ENCODE measurements at regions not wholly inside any gene's neighbourhood (a gene's known extent, or its start where the extent isn't known, plus 50 kb on each side); places are given as distances from the start of the nearest gene placed in this dataset.

DNA sequence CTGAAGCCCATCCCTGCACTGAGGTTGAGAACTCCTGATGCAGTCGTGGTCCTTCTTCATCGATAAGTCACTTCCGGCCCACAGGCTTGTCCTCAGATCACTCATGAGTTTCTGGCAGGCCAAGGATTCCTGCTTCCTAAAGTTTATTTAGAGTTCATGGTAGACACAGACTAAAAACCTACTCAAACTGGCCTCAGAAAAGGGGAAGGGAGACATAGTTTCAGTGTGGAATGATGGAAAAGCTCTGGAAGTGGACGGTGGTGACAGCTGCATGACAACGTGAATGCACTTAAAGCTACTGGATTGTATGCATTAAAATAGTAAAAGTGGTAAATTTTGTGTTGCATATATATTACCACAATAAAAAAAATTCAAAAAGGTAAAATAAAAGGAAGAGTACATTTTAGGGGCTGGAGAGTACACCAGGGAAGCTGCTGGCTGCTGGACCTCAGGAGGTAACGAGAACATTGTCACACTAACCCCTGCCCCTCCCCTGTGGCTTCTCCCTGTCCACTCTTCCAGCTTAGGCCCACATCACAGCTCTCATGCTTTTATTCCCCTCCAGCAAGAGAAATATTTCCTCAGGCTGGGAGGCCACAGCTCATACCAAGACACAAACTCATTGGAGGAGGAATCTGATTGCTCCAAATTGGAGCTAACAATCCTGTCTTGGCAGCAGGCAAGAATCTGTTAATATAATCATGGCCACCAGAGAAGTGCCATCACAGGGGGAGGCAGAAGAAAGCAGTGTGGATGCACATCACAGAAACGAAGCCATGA lies 741.0 kb downstream of the UQCRFS1 start:
- no peak for DNase-seq (ENCODE audit: low spot score)

DNA sequence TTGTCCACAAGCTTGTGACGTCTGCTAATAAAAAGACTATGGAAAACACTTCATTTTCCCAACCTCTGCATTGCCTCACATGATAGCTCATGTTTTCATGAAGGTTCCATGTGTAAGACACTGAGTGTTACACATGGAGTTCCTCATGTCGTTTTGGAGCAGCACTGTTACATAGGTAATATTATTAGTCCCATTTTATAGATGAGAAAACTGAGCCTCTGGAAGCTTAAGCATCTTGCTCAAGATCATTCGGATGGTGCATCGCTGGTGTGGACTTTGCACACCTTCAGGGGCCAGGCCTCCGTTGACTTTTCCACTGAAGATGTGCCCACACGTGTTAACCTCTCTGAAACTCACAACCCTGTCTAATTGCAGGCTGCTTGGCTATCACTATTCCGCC lies 743.4 kb downstream of the UQCRFS1 start:
- no peak for DNase-seq (ENCODE audit: low spot score)

DNA sequence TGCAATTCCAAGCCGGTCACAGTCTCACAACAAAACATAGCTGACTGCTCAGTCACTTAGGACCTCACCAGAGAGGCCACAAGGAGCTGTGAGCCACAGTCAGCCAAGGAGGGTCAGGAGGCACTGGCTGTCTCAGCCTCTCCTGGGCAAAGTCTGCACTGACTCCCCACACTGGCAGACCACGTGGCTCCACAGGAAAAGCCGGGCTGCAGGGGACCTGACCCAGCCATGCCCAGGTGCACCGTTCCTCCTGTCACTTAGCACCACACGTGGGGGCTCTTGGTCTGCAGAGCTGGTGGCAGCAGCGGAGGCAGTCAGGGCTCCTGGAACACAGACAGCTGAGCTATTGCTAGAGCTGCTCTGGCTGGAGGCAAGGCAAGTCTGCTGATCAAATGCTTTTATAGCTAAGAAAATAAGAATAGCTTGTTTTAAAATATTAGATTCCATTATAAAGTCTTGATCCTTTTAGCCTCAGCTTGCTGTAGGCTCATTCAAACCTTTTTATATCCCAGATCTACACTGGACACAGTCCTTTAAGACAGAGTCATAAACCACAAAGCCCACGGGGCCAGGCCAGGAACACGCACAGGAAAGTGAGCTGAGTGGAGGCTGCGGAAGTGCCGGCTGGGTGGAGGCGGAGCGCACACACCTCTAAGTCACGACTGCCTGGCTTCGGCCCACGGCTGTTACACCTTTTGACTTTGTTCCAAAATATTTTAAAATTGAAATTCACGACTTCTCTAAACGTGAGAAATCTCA lies 744.1 kb downstream of the UQCRFS1 start:
- DNase-seq (ENCODE audit: low spot score), result peak; percentile 6

DNA sequence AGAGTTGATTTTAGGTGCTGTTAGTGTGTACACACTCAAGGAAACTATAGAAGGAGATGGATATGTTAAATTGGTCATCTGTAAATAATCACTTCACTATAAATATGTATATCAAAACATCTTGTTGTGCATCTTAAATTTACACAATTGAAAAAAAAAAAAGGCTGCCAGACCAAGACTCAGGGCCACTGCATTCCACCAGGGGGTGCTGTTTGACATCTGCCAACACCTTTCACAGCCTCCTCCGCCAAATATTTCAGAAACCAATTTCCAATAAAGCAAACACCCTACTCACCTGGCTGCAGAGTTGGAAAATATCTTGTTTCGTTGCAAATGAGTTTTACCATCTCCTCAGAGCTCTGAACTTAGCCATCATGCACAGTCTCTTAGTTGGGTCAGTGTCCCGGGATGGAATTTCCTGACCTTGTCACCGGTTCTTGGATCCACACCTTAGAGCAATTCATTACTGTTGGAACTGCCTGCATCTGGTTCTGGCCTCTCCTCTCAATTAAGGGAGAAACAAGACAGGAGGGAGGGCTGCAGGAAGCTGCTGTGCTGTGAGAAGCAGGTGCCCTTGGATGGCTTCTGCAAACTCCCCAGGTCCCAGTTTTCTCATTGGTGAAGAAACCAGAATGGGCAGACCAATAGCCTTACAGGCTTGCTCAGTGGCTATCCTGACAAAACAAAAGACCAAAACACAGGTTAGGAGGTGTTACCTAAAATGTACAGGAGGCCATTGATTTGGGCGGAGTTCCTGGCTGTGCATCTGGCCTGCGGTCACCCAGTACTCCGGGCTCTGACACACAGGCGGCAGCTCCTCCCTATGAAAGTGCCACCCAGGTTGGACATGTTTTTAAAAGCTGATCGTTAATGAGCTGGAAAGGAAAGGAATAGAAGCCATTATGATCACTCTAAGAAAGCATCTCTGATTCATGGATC lies 746.6 kb downstream of the UQCRFS1 start:
- DNase-seq (ENCODE audit: low spot score), result peak; percentile 68

DNA sequence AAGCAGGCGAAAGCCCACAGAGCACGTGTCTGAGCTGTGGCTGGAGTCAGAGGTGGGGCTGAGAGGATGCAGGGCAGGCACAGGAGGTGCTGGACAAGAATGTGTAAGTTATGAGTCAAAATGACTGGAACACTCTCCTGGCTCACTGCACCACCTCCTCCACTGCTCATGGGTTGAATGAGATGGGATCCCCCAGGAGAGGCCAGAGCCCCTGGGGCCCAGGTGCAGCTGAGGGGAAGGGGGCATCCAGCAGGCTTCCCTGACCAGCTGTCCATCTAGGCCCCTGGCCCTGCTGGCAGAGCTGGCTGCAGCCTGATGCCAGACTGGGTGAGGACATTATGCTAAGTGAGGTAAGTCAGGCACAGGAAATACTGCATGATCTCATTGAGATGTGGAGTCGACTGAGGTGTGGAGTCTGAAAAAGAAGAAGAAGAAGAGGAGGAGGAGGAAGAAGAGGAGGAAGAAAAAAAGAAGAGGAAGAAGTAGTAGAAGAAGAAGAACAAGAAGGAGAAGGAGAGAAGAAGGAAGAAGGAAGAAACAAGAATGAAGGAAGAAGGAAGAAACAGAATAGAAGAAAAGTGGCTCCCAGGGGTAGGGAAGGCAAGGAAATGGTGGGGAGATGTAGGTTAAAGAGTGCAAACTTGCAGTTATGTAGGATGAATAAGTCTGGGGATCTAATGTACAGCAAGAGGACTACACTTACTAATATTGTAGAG lies 747.4 kb downstream of the UQCRFS1 start:
- DNase-seq (ENCODE audit: low spot score), result no peak

DNA sequence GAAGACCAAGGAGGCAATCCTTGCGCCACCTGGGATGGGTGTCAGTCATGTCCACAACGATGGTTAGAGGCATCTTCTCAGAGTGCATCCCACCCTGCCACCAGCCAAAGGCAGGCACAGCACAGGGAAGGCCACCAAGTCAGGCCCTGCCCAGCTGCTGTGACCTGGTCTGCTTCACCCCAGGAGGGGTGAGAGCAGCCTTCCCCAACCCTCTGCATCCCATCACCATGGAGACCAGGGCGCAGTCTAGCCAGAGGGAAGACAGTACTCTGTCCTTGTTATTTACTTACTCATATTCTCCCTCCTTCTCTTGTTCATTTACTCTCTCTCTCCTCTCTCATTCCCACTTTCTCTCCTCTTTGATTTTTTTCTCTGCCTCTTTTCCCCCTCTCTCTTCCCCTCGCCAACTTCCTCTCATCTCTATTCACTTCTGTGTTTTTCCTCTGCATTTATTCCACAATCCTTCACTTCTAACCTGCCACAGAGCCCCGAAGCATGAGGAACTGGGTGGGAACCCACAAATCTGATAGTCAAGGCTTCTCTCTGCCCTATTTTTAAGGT lies 749.4 kb downstream of the UQCRFS1 start:
- no peak for DNase-seq (ENCODE audit: low spot score)

DNA sequence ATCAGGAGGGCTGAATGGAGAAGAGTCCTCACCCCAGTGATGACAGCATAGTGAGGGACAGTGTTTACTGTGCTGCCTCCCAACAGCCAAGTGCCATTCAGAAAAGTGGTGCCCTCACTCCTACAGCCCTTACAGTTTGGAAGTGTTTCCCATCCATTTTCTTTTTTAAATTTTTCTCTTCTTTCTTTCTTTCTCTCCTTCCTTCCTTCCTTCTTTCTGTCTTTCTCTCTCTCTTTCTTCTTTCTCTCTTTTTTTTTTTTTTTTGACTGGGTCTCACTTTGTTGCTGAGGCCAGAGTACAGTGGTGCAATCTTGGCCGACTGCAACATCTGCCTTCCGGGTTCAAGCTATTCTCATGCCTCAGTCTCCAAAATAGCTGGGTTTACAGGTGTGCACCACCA lies 755.3 kb downstream of the UQCRFS1 start:
- no peak for DNase-seq (ENCODE audit: low spot score)

DNA sequence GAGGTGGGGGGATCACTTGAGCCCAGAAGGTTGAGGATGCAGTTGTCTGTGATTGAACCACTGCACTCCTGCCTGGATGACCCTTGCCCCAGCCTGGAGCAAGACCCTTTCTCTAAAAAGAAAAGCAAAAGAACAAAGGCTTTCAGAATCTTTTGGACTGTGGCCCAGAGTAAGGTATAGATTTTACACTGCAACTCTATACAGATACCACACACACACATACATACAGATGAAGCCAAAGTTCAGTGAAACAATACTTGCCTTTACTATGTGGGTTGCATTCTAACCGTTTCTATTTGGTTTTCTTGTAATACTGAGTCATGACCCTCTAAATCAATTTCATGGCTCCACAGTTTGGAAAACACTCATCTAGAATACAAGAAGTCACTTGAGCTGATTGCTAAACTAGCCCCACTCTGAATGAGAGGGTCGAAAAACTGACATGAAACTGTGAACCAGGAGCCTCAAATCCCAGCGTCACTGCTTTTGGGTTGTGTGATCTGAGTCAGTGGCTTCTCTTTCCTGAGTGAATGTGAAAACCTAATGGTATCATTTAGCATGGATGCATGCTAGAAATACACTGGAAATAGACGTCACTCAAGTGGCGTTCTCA lies 756.1 kb downstream of the UQCRFS1 start:
- DNase-seq (ENCODE audit: low spot score), result no peak

DNA sequence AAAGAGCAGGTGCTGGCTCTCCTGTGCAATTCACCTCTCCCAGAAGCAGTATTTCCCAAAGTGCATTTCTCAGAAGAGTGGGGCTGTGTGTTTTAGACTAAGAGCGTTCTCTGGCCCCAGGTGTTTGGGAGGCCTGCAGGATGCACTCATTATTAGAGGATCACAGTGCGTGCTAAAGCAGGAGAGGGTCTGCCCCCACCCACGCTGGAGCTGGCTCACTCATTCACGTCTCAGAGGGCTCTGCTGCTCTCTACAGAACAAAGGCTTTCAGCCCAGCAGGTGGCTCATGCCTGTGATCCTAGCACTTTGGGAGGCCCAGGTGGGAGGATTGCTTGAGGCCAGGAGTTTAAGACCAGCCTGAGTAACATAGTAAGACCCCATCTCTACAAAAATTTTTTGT lies 756.7 kb downstream of the UQCRFS1 start:
- DNase-seq (ENCODE audit: low spot score), result no peak

DNA sequence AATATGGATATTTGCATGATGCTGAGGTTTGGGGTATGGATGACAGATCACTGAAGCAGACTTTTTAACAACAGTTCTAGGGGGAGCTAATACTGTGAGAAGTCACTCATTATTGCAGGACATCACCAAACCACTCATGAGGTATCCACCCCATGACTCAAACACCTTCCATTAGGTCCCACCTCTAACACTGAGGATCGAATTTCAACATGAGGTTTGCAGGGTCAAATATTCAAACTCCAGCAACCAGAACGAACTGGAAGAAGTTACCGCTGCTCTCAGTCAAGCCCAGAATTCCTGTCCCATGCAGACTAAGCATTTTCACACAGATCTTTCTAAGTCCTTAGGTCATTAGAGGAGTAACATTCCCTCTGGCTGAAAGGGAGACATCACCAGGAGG lies 758.9 kb downstream of the UQCRFS1 start:
- DNase-seq (ENCODE audit: low spot score), result no peak

DNA sequence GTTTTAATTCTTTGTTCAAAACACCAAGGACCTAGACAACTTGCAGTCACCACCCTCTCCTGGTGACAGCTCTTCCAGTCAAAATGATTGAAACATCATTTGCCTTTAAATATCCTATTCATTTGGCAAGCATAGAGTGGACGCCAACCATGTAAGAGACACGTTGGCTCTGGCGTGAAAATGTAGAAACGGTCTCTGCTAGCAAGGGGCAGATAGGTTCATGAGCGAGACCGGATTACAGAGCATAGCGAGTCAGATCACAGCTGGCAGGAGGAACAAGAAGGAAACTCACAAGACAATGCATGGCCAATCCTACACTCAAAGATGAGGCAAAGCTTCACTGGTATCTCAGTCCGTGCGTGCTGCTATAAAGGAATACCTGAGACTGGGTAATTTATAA lies 759.5 kb downstream of the UQCRFS1 start:
- DNase-seq (ENCODE audit: low spot score), result no peak

DNA sequence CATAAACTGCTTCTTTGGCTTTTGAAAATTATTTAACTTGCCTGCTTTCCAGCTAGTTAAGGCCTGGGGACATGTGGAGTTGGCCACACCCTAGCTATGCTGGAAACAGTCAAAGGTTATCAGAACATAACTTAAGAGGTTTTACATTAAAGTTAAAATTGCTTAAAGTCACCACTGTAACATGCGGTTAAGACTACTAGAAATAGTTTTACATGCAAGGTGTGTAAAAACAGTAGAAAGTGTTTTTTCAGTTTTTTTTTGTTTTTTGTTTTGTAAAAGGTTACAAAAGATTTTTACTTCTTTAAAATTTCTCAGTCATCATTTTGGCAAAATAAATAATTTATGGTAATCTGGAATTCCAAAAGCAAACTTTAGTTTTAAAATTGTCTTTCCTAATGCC lies 763.1 kb downstream of the UQCRFS1 start:
- no peak for DNase-seq (ENCODE audit: low spot score)

DNA sequence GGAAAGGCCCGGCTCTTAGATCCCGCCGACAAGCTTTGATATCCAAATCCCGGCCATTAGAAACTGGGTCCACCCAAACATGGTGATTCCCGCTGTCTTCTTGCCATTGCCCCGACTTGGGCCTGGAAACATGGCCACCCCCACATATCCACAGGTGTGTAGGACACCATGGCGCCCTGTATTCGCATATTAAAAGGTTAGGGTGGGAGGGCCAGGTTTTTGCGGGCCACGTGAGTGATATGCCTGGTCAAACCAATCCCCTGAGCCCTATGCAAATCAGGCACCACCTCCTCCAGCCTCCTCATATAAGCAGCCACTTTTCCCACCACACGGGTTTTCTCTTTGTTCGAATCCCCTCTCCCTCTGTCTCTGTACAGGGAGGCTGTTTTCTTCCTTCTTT lies 766.4 kb downstream of the UQCRFS1 start:
- no peak for DNase-seq (ENCODE audit: low spot score)

DNA sequence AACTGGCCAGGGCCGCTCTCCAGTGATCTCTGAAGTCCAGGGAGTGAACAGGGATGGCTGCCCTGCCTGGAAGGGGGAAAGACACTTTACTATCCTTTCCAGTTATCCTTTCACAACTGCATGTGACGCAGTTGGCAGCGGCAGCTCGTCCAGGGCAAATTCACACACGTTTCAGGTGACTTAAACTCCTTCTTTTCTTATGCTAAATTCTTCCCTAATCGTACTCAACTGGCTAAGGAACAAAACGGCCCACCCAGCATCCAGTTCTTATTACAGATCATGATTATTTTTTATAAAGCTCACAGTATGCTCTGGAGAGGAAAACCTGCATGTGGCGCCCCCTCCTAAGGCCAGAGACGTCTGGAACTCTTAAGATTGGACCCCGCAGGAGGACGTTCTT lies 767.1 kb downstream of the UQCRFS1 start:
- no peak for DNase-seq (ENCODE audit: low spot score)

DNA sequence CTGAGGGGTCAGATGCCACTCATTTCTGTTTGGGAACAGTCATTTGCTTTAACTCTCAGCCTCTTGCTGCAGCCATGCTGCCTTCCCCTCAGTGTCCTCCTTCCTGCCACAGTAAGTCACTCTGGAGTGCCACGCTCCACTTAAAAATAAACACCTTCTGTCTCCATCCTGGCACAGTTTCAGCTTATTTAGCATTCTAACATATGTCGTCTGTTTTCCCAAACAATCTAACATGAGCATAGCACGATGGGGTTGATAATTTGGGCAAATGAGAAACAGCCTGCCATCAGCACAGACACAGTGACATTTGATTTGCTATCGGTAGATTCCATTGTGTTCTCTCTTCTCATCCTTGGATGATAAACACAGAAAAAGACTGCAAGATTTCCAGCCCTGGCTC lies 768.6 kb downstream of the UQCRFS1 start:
- DNase-seq (ENCODE audit: low spot score), result no peak

DNA sequence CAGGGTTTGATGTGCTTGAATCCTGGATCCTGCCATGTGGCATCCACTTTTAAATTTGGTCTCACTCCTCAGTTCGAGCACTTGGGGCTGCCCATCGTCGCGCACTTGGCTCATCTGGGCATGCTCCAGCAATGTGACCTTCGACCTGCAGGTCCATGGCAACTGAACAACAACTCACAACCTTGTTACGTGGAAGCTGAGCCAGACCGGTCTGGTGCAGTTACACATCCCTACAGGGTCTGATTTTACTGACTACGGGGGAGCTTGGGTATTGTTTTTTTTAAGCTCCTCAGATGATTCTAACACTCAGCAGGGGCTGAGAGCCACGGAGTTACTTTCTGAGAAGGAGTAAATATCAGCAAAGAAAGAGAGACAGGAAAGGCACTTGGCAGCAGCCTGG lies 769.6 kb downstream of the UQCRFS1 start:
- no peak for DNase-seq (ENCODE audit: low spot score)

DNA sequence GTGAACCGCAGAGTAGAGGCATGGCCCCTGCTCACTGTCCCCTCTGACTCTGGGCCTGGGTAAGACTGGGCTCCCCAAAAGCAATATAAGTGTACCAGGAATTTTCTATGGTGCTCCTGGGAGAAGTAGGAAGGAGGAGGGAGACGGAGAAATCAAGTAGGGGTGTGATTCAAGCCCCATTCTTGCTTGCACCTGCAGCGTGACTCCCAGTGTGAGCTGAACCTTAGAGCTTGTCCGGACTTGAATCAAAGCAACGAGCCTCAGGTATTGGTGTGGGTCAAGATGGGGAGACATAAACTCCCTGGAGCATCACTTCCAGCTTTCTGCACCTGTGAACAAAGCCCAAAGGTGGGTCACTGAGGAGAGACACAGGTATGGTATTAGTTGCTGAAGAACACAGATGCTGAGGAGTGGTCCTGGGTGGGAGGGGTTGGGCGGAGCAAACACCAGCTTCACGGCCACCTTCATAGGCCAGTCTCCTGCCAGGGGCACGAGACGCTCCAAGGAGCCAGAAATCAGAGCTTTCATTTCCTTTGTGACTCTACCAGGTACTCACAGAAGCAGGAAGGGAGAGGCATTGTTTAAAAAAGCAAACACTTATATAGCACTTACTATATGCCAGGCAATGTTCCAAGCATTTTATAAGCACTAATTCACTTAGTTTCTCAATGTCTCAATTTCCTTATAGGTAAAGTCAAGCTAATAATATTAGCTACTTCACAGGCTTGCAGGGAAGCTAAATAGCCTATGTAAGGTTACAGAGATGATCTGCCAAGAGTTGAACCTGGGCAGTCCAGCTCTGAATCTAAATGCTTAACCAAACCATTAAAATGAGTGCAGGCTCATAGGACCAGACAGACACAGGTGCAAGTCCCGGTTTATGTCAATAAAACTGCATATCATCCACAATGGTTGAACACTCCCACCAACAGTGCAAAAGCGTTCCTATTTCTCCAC lies 775.3 kb downstream of the UQCRFS1 start:
- no peak for DNase-seq (ENCODE audit: low spot score)

DNA sequence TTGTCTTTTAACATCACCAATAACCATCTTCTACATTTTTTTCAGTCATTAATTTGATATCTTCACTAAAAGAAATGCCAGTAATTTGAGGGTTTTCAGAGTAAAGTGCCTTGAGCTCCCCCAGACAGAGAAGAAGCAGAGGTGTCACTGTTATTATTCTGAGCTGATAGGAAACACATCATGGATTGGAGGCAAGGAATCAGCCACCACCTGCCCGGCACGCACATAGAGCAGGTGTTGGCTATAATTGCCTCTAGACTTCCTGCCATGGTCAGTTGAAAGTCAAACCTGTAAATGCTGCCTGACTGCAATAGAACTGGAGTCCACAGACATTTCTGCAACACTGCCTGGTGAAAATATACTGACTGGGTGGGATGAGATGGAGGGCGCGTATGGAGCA lies 776.6 kb downstream of the UQCRFS1 start:
- no peak for DNase-seq (ENCODE audit: low spot score)

DNA sequence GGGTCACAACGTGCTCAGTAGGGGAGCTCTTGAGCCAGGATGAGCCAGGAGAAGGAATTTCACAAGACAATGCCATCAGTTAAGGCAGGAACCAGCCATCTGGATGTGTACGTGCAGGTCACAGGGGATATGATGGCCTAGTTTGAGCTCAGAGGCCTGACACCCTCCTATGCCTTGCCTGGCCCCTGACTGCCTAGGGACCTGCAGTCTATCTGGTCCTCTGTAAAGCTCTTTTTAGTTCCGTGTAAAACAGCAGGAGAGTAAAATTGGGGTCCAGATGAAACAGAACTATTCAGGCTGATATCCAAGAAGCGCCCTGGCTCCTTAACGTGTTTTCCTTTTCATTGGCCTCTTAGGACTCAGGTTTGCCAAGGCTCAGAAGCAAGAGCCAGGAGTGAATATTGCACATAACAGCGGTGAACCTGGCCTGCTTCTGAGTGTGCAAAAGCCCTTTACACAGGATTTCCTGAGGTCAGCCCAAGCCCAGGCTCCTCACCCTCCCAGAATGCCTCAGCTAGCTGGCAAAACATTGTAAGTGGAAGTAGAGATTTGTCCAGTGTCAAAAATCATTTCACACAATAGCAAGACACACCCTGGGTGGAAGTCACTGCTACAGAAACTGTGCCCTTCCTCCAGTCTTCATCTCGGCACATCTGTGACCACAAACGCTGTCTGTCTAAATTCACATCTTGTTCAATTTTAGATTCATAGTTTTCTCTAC lies 777.2 kb downstream of the UQCRFS1 start:
- no peak for DNase-seq (ENCODE audit: low spot score)
